ENCODE measurements at regions not wholly inside any gene's neighbourhood (a gene's known extent, or its start where the extent isn't known, plus 50 kb on each side); places are given as distances from the start of the nearest gene placed in this dataset.

GRCh38 chr1:104105465-104105864 is 355.8 kb downstream of the AMY1C start (continued):
- no peak for TF ChIP-seq ZNF274 (IDR thresholded peaks at IDR 0.05; ENCODE audit: insufficient read depth, insufficient read length)

- RAD21 ChIA-PET (ENCODE audit: unreplicated experiment) = no interaction called here
- POLR2A ChIA-PET = no interaction called here
- Histone ChIP-seq H3K27ac (ENCODE audit: control insufficient read depth, insufficient read depth) (no peak overlapping the region), H3K4me3 (no peak overlapping the region), H2AFZ (ENCODE audit: control insufficient read depth, low read depth, low read length) (no peak overlapping the region), H4K20me1 (ENCODE audit: control insufficient read depth, insufficient read depth) (no peaks in the 10 kb centered on the region), H3K9me3 (replicated peaks; ENCODE audit: control insufficient read depth, insufficient read depth, low read length) (no peaks in the 10 kb centered on the region), H3K27me3 (replicated peaks in 1 of 2; ENCODE audit: control insufficient read depth in 2 of 2, insufficient read depth in 2 of 2, low read length in 1 of 2) (no peaks in the 10 kb centered on the region), H3K4me2 (ENCODE audit: control insufficient read depth, insufficient read depth) (no peak overlapping the region), H3K79me2 (ENCODE audit: control insufficient read depth, insufficient read depth, low read length) (no peaks in the 10 kb centered on the region), H3K9ac (ENCODE audit: control insufficient read depth, insufficient read depth, low read length) (no peak overlapping the region), H3K36me3 (ENCODE audit: control insufficient read depth in 2 of 2, insufficient read depth in 2 of 2, low read length in 1 of 2) (no peaks in the 10 kb centered on the region), H3K4me1 (ENCODE audit: control insufficient read depth, insufficient read depth, low read length) (no peaks in the 10 kb centered on the region)
- TF ChIP-seq ZNF384 (IDR thresholded peaks at IDR 0.05; ENCODE audit: borderline replicate concordance, low read depth, low read length) = peak; percentile 24; the same call in 1 of the 2 replicates
- TF ChIP-seq, protein P1, sequence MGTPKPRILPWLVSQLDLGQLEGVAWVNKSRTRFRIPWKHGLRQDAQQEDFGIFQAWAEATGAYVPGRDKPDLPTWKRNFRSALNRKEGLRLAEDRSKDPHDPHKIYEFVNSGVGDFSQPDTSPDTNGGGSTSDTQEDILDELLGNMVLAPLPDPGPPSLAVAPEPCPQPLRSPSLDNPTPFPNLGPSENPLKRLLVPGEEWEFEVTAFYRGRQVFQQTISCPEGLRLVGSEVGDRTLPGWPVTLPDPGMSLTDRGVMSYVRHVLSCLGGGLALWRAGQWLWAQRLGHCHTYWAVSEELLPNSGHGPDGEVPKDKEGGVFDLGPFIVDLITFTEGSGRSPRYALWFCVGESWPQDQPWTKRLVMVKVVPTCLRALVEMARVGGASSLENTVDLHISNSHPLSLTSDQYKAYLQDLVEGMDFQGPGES (IDR thresholded peaks at IDR 0.05) = no peak
- no peak for FAIRE-seq
- SMC1A ChIA-PET (ENCODE audit: uncharacterized antibody, unreplicated experiment) = no interaction called here
- DNase-seq (ENCODE audit: low read depth, low spot score) = no peak
- BruUV-seq (replicated peaks) = no TSS peak
- intact Hi-C loops (cut with micrococcal nuclease; ENCODE audit: unreplicated experiment) = no loop called here
- in situ Hi-C loops (cut with MboI) = no loop called here
- CTCF ChIA-PET = no interaction called here
- ATAC-seq = no peak
Observed at GRCh38 chr1:104120525-104120924, 370.8 kb downstream of the AMY1C start.

DNA sequence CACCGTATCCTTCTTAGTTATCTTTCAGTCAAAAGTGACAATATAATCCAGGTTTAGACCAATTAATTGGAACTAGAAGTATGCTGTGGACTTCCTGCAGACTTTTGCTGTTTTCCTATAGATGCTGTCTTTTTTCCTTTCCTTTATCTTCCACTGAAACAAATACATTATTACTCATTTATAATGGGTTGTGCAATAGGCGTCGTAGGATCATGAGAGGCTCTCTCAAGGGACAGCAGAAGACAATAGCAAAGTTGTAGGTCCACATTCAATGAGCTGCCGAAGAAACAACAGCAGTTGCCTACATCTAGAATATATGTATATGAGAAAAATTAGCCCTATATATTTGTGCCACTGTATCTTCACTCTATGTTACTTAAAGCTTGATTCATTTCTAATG is 371.6 kb downstream of the AMY1C start:
- CTCF ChIA-PET = interaction anchor here (2.5 kb wide), 1 partner anchor 11 kb away, joined by 11 read pairs; no protein-coding TSS in a partner anchor
- TF ChIP-seq CBX3 (IDR thresholded peaks at IDR 0.05; ENCODE audit: borderline replicate concordance, low read depth) = no peak
- TF ChIP-seq MXI1 (IDR thresholded peaks at IDR 0.05; ENCODE audit: low read depth, low read length) = no peak
- no peak for TF ChIP-seq PAX5 (IDR thresholded peaks at IDR 0.05; ENCODE audit: borderline replicate concordance, low read depth, low read length)
- no peak for TF ChIP-seq TARDBP (IDR thresholded peaks at IDR 0.05; ENCODE audit: borderline replicate concordance)
- no peak for TF ChIP-seq KDM1A (IDR thresholded peaks at IDR 0.05; ENCODE audit: borderline replicate concordance)
- no peak for TF ChIP-seq ZZZ3 (IDR thresholded peaks at IDR 0.05; ENCODE audit: control insufficient read depth, insufficient read length, low read depth)
- TF ChIP-seq NBN (IDR thresholded peaks at IDR 0.05) = no peak

More for the DNA sequence above, 371.6 kb downstream of the AMY1C start:
- SMC1A ChIA-PET (ENCODE audit: uncharacterized antibody, unreplicated experiment) = no interaction called here
- DNase-seq (ENCODE audit: low read depth, low spot score) (no peak), FAIRE-seq (no peak), ATAC-seq (no peak)
- in situ Hi-C loops (cut with MboI) (no loop called here), intact Hi-C loops (cut with micrococcal nuclease; ENCODE audit: unreplicated experiment) (no loop called here)
- H3K9ac ChIP-seq (ENCODE audit: control insufficient read depth, insufficient read depth, low read length) = no peak overlapping the region
- BruUV-seq (replicated peaks) = no TSS peak
- RAD21 ChIA-PET (ENCODE audit: unreplicated experiment) = no interaction called here
- H3K4me3 ChIP-seq = no peak overlapping the region
- no peaks in the 10 kb centered on the region for H3K79me2 ChIP-seq (ENCODE audit: control insufficient read depth, insufficient read depth, low read length)
- H3K27me3 ChIP-seq (replicated peaks in 1 of 2; ENCODE audit: control insufficient read depth in 2 of 2, insufficient read depth in 2 of 2, low read length in 1 of 2) = no peaks in the 10 kb centered on the region
- POLR2A ChIA-PET = no interaction called here
- no peak overlapping the region for H3K27ac ChIP-seq (ENCODE audit: control insufficient read depth, insufficient read depth)
- H3K4me2 ChIP-seq (ENCODE audit: control insufficient read depth, insufficient read depth) = no peak overlapping the region
- H3K9me3 ChIP-seq (replicated peaks; ENCODE audit: control insufficient read depth, insufficient read depth, low read length) = no peaks in the 10 kb centered on the region
- no peak overlapping the region for H2AFZ ChIP-seq (ENCODE audit: control insufficient read depth, low read depth, low read length)
- no peaks in the 10 kb centered on the region for H3K4me1 ChIP-seq (ENCODE audit: control insufficient read depth, insufficient read depth, low read length)
- no peaks in the 10 kb centered on the region for H3K36me3 ChIP-seq (ENCODE audit: control insufficient read depth in 2 of 2, insufficient read depth in 2 of 2, low read length in 1 of 2)
- 71% methylated on average over 4 of the region's 4 CpGs for WGBS (ENCODE audit: insufficient coverage, insufficient replicate concordance, low lambda C conversion rate, missing lambda C conversion rate)
- no peaks in the 10 kb centered on the region for H4K20me1 ChIP-seq (ENCODE audit: control insufficient read depth, insufficient read depth)

Measured in GM12878 (cell line).